DND-41 (cell line): ENCODE measurements at regions not wholly inside any gene's neighbourhood (a gene's known extent, or its start where the extent isn't known, plus 50 kb on each side); places are given as distances from the start of the nearest gene placed in this dataset.

Experiments
- ATAC-seq: fragments of 200-7000 bp; cut with Tn5 transposase; 3 replicates; pipeline ENCODE4 v1.9.1; 2021; ENCODE audit warnings: low read depth; ENCODE audit not compliant: insufficient read depth
- DNase-seq: peaks from one replicate; pipeline ENCODE4 v3.0.0-alpha.2; 2020
- H2AFZ ChIP-seq: 2 replicates; pipeline ENCODE4 v1.6.0; 2012; ENCODE audit warnings: low read depth, low read length
- H3K27ac ChIP-seq: 2 replicates; pipeline ENCODE4 v1.5.1; 2012; ENCODE audit warnings: low read length, inconsistent platforms
- H3K27me3 ChIP-seq: fragments of 200-600 bp; sonication (generic); 2 replicates; pipeline ENCODE4 v1.6.0; 2012; ENCODE audit warnings: low read length, mild to moderate bottlenecking, inconsistent platforms; ENCODE audit not compliant: insufficient read depth, poor library complexity
- H3K36me3 ChIP-seq: 2 replicates; pipeline ENCODE4 v1.5.1; 2012; ENCODE audit warnings: low read length, inconsistent platforms; ENCODE audit not compliant: insufficient read depth
- H3K4me1 ChIP-seq: 2 replicates; pipeline ENCODE4 v1.5.1; 2012; ENCODE audit warnings: mild to moderate bottlenecking, low read length; ENCODE audit not compliant: insufficient read depth
- H3K4me2 ChIP-seq: 2 replicates; pipeline ENCODE4 v1.6.0; 2012; ENCODE audit warnings: mild to moderate bottlenecking, moderate library complexity, low read length, inconsistent platforms; ENCODE audit not compliant: insufficient read depth
- H3K4me3 ChIP-seq, 2 experiments: fragments of 200-600 bp in 1 of 2; shearing (Covaris generic) in 1 of 2; 2 replicates each; pipeline ENCODE4 v1.5.1; 2012 to 2016; ENCODE audit warnings: inconsistent platforms in 2 of 2, low read length in 2 of 2, mild to moderate bottlenecking in 2 of 2, low read depth in 1 of 2, moderate library complexity in 1 of 2
- H3K79me2 ChIP-seq: 2 replicates; pipeline ENCODE4 v1.6.0; 2012; ENCODE audit warnings: low read length, inconsistent platforms; ENCODE audit not compliant: insufficient read depth
- H3K9ac ChIP-seq: 2 replicates; pipeline ENCODE4 v1.6.0; 2012; ENCODE audit warnings: low read depth, mild to moderate bottlenecking, inconsistent platforms, low read length, moderate library complexity
- H3K9me3 ChIP-seq: 2 replicates; pipeline ENCODE4 v1.5.1; 2012; ENCODE audit warnings: low read length, moderate library complexity, mild to moderate bottlenecking, inconsistent platforms; ENCODE audit not compliant: insufficient read depth, severe bottlenecking
- H4K20me1 ChIP-seq: 2 replicates; pipeline ENCODE4 v1.6.0; 2012; ENCODE audit warnings: low read length; ENCODE audit not compliant: insufficient read depth
- EZH2 ChIP-seq: IDR thresholded peaks from 3 replicates; pipeline ENCODE4 v1.6.1; 2012; ENCODE audit warnings: borderline replicate concordance, low read depth, mild to moderate bottlenecking, moderate library complexity, low read length, inconsistent platforms; ENCODE audit not compliant: severe bottlenecking
- TF ChIP-seq, protein P1 (sequence below): IDR thresholded peaks from 2 replicates; pipeline ENCODE4 v1.5.1; 2012; ENCODE audit warnings: borderline replicate concordance, low read length, moderate library complexity, mild to moderate bottlenecking; ENCODE audit not compliant: poor library complexity, severe bottlenecking; ENCODE audit errors: extremely low read depth

DNA sequence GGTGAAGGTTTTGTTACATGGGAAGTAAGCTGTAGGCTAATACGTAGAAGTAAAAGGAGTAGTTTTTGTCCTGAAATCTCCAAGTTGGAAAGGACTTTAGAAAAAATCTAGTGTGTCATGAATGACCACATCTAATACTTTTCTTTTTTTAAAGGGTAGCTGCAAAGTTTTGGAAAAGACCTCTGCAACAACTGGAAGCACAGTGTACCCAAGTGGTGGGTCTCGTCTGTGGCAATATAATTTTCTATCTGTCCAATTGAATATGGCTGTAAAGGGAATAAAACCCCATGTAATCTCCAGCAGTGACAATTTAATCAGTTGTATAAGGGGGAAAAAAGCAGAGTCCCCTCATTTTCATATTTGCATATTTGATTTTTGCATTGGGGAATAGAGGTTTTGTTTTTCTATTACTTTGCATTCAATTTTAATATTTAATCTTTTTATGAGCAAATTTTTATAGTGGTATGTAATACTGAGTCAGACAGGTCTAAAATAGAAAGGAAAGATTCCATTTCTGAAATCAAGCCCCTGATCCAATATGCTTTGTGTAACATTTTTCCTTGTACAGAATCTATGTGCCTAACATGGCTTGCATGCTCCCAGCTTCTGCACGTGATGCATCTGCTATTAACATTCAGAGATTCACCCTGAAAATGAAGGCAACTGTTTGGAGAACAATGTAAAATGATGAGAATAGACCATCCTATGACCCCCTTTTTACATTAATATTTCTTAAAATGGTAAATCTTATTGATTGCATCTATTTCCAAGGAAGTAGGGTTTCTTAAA lies 531.4 kb downstream of the ZIC1 start:
- DNase-seq (no peak), ATAC-seq (no peak)
- Histone ChIP-seq H3K27me3 (no peaks in the 10 kb centered on the region), H3K4me3 (no peak overlapping the region), H3K9ac (no peak overlapping the region), H3K4me2 (no peak overlapping the region), H4K20me1 (no peaks in the 10 kb centered on the region), H2AFZ (no peak overlapping the region), H3K79me2 (no peaks in the 10 kb centered on the region), H3K36me3 (no peaks in the 10 kb centered on the region), H3K9me3 (no peaks in the 10 kb centered on the region), H3K4me1 (no peaks in the 10 kb centered on the region), H3K27ac (no peak overlapping the region)
- TF ChIP-seq EZH2: no peak
- TF ChIP-seq, protein P1, sequence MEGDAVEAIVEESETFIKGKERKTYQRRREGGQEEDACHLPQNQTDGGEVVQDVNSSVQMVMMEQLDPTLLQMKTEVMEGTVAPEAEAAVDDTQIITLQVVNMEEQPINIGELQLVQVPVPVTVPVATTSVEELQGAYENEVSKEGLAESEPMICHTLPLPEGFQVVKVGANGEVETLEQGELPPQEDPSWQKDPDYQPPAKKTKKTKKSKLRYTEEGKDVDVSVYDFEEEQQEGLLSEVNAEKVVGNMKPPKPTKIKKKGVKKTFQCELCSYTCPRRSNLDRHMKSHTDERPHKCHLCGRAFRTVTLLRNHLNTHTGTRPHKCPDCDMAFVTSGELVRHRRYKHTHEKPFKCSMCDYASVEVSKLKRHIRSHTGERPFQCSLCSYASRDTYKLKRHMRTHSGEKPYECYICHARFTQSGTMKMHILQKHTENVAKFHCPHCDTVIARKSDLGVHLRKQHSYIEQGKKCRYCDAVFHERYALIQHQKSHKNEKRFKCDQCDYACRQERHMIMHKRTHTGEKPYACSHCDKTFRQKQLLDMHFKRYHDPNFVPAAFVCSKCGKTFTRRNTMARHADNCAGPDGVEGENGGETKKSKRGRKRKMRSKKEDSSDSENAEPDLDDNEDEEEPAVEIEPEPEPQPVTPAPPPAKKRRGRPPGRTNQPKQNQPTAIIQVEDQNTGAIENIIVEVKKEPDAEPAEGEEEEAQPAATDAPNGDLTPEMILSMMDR: no peak

DNA sequence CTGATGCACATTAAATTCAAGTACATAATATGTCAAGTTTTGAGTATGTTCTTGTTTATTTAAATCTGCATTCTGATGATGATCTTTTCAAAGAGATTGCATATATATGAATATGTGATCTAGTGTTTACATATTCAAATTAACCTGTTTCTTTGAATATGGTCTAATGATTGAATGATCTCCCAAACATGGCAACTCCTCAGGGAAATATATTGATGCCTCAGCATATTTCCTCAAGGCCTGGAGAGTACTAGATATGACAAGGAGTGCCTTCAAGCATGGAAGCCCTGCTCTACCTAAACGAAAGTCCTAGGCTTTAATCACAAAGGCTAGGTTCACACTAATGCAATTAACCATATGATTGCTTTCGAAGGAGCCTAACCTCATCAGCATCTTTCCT lies 532.8 kb downstream of the ZIC1 start:
- no peak overlapping the region for H3K4me2 ChIP-seq
- no peaks in the 10 kb centered on the region for H3K27me3 ChIP-seq
- H3K36me3 ChIP-seq: no peaks in the 10 kb centered on the region
- H3K4me1 ChIP-seq: peaks cover 10% of the 10 kb centered on the region
- no peak overlapping the region for H2AFZ ChIP-seq
- ATAC-seq: no peak
- H3K9ac ChIP-seq: no peak overlapping the region
- H4K20me1 ChIP-seq: no peaks in the 10 kb centered on the region
- H3K9me3 ChIP-seq: no peaks in the 10 kb centered on the region
- no peaks in the 10 kb centered on the region for H3K79me2 ChIP-seq
- DNase-seq: no peak
- H3K27ac ChIP-seq: no peak overlapping the region
- H3K4me3 ChIP-seq: no peak overlapping the region
- TF ChIP-seq EZH2: no peak
- TF ChIP-seq, protein P1: no peak

DNA sequence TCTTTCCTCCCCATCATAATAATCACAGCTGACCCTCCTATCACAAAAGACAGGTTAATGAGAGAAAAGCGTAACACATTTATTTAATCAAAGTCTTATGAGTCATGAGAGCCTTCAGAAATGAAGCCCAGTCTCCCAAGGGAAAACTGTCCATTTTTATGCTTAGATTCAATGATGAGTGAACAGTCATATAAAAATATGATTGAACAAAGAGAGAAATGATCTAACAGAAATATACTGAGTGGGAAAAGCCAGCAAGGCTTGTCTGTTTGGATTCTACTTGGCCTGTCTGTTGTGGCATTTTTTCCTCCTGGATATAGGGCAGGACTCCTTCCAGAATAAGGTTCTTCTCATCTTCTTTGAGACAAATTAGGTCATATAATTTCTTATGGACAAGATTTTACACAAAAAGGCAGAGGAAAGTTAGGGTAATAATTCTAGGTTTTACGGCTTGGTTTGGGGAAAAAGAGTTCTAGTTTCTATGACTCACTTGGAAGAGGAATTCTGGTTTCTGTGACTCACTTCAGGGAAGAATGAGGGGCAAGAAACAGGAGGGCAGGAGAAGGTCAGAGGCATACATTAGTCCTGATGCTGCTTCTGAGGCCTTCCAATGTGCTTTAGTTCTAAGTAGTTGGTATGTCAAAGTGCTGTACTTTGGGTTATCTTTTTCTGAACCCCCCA lies 534.2 kb downstream of the ZIC1 start:
- Histone ChIP-seq H3K36me3 (no peaks in the 10 kb centered on the region), H3K9ac (no peak overlapping the region), H3K4me3 (no peak overlapping the region), H2AFZ (no peak overlapping the region), H3K9me3 (no peaks in the 10 kb centered on the region), H3K27me3 (no peaks in the 10 kb centered on the region), H3K27ac (no peak overlapping the region), H3K4me2 (no peak overlapping the region), H3K4me1 (peaks cover 10% of the 10 kb centered on the region), H3K79me2 (no peaks in the 10 kb centered on the region), H4K20me1 (no peaks in the 10 kb centered on the region)
- no peak for TF ChIP-seq EZH2
- TF ChIP-seq, protein P1: no peak
- DNase-seq (no peak), ATAC-seq (no peak)
